ENCODE measurements at regions not wholly inside any gene's neighbourhood (a gene's known extent, or its start where the extent isn't known, plus 50 kb on each side); places are given as distances from the start of the nearest gene placed in this dataset.

DNA sequence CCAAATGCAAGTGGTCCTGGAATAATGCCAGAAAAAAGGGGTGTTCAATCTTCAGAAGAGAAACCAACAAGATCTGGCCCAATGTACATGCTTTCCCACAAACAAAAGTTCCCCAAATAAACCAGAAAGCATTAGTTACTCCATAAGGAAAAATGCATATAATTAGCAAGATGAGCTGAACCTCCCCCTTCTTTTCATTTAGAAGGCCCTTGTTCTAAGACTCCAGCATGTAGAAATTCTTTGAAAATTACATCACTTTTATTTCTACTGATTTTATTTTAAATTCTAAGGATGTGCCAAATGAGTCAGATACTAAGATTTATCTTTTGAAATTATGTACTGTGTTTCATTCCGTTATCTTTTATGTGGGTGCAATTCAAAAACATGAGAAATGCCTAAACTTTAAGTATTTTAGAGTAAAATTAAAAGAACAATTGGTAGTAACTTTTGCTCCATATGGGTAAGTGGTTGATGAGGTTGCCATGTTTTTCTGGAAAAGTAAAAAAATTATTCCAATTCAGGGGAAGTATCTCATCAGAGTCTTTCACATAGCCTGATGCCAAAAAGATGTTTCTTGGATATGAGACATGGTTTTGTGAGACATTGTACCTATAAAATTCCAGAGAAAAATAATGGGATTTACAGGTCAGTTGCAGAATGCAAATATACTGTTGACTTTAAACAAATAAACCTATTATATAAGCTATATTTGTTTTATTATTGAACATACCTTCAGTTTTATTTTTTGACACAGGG lies 106.5 kb upstream of the CCDC112 start:
- no peak overlapping the region for H3K4me3 ChIP-seq
- H3K4me1 ChIP-seq (ENCODE audit: low read depth): no peaks in the 10 kb centered on the region
- DNase-seq (no peak), ATAC-seq (no peak)
- no peaks in the 10 kb centered on the region for H3K9me3 ChIP-seq
- intact Hi-C loops (cut with DNase I, micrococcal nuclease): no loop called here
- TF ChIP-seq, protein P1, sequence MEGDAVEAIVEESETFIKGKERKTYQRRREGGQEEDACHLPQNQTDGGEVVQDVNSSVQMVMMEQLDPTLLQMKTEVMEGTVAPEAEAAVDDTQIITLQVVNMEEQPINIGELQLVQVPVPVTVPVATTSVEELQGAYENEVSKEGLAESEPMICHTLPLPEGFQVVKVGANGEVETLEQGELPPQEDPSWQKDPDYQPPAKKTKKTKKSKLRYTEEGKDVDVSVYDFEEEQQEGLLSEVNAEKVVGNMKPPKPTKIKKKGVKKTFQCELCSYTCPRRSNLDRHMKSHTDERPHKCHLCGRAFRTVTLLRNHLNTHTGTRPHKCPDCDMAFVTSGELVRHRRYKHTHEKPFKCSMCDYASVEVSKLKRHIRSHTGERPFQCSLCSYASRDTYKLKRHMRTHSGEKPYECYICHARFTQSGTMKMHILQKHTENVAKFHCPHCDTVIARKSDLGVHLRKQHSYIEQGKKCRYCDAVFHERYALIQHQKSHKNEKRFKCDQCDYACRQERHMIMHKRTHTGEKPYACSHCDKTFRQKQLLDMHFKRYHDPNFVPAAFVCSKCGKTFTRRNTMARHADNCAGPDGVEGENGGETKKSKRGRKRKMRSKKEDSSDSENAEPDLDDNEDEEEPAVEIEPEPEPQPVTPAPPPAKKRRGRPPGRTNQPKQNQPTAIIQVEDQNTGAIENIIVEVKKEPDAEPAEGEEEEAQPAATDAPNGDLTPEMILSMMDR (IDR thresholded peaks at IDR 0.05): no peak
- no peaks in the 10 kb centered on the region for H3K36me3 ChIP-seq (ENCODE audit: low read depth)

DNA sequence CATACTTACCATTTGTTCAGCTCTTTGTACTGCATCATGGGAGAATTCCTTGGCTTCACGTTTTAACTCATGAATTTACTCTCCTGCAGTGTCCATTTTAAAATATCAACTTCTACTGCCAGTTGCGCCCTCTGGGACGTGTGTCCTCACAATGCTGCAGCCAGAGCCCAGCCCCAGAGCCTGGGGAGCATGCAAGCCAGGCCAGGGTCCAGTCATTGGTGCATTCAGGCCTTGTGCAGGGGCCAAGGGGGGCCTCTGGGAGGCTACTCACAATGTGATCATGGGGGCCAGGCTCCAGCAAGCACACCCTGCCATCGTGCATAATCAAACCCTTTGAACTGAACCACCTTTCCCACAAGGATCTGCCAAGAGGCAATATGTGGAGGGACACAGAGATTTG lies 105.6 kb upstream of the CCDC112 start:
- no peak for ATAC-seq
- intact Hi-C loops (cut with DNase I, micrococcal nuclease): no loop called here
- H3K9me3 ChIP-seq: no peaks in the 10 kb centered on the region
- no peak for DNase-seq
- H3K36me3 ChIP-seq (ENCODE audit: low read depth): no peaks in the 10 kb centered on the region
- TF ChIP-seq, protein P1 (IDR thresholded peaks at IDR 0.05): no peak
- H3K4me3 ChIP-seq: no peak overlapping the region
- no peaks in the 10 kb centered on the region for H3K4me1 ChIP-seq (ENCODE audit: low read depth)

DNA sequence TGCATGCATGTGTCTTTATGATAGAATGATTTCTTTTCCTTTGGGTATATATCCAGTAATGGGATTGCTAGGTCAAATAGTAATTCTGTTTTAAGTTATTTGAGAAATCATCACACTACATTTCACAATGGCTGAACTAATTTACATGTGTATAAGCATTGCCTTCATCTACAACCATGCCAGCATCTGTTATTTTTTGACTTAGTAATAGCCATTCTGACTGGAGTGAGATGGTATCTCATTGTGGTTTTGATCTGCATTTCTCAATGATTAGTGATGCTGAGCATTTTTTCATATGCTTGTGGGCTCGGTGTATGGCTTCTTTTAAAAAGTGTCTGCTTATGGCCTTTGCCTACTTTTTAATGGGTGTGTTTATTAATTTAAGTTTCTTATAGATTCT lies 102.3 kb upstream of the CCDC112 start:
- ATAC-seq (no peak), DNase-seq (no peak)
- no peaks in the 10 kb centered on the region for H3K9me3 ChIP-seq
- no peaks in the 10 kb centered on the region for H3K36me3 ChIP-seq (ENCODE audit: low read depth)
- TF ChIP-seq, protein P1 (IDR thresholded peaks at IDR 0.05): no peak
- peaks cover 4% of the 10 kb centered on the region for H3K4me1 ChIP-seq (ENCODE audit: low read depth)
- H3K4me3 ChIP-seq: no peak overlapping the region
- intact Hi-C loops (cut with DNase I, micrococcal nuclease): no loop called here

DNA sequence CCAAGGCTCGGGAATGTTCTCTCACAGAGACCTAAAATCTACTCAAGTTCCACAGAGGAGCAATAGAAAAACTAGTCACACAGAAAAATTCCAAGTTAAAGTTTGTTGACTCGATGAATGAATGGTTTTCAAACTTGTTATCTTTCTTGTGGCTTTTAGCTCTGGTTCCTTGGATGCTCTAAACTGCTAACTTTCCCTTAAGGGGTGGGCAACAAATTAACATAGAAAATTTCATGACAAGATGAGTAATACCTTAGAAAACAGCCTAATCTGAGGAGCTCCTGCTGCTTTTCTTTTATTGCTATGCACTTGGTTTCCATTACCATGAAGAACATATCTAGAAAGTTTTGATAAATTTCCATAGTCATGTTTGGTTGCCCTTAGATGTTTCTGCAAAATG lies 100.2 kb upstream of the CCDC112 start:
- Histone ChIP-seq H3K36me3 (ENCODE audit: low read depth) (no peaks in the 10 kb centered on the region), H3K4me1 (ENCODE audit: low read depth) (peaks cover 5% of the 10 kb centered on the region), H3K9me3 (no peaks in the 10 kb centered on the region), H3K4me3 (no peak overlapping the region)
- no peak for DNase-seq
- ATAC-seq: no peak
- TF ChIP-seq, protein P1 (IDR thresholded peaks at IDR 0.05): no peak
- intact Hi-C loops (cut with DNase I, micrococcal nuclease): no loop called here

DNA sequence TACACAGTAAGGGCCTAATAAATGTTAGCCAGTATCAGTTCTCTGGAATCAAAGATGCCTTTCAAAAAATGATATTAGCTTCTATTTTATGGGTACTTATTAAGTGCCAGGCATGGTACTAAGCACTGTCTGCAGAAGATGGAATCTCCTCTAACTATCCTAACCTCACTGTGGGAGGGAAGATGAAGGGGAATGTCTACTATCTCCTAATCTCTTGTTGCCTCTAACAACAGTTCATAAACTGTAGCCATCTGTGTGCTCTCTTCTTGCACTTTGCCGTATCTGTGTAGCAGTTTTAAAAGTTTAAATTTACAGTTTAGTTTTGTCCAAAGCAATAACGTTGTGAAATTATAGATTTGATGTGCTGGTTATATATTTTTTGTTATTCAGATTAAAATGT lies 99.6 kb upstream of the CCDC112 start:
- Histone ChIP-seq H3K4me1 (ENCODE audit: low read depth) (peaks cover 5% of the 10 kb centered on the region), H3K36me3 (ENCODE audit: low read depth) (no peaks in the 10 kb centered on the region), H3K4me3 (no peak overlapping the region), H3K9me3 (no peaks in the 10 kb centered on the region)
- TF ChIP-seq, protein P1 (IDR thresholded peaks at IDR 0.05): no peak
- intact Hi-C loops (cut with DNase I, micrococcal nuclease): no loop called here
- ATAC-seq (no peak), DNase-seq (no peak)

DNA sequence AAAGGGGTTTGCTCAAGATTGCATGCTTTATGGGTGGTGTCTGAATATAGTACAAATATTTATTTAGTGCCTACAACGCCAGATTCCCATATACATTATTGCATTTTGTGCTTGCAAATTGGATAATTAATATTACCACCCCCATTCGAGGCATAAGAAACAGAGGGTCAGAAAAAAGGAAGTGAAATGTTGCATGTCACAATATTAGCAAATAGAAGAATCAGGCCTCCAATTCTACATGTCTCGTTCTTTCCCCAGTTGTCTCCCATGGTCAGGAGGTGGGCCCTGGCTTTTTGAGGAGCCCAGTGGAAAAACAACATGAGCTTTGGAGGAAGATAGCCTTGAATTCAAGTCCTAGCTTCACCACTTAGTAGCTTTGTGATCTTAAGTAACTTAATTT lies 98.1 kb upstream of the CCDC112 start:
- ATAC-seq (no peak), DNase-seq (no peak)
- peaks cover 5% of the 10 kb centered on the region for H3K4me1 ChIP-seq (ENCODE audit: low read depth)
- no peak overlapping the region for H3K4me3 ChIP-seq
- no peaks in the 10 kb centered on the region for H3K36me3 ChIP-seq (ENCODE audit: low read depth)
- H3K9me3 ChIP-seq: no peaks in the 10 kb centered on the region
- intact Hi-C loops (cut with DNase I, micrococcal nuclease): no loop called here
- TF ChIP-seq, protein P1 (IDR thresholded peaks at IDR 0.05): no peak
